ENCODE measurements at regions not wholly inside any gene's neighbourhood (a gene's known extent, or its start where the extent isn't known, plus 50 kb on each side); places are given as distances from the start of the nearest gene placed in this dataset.

- Histone ChIP-seq H3K36me3 (no peaks in the 10 kb centered on the region), H4K20me1 (no peaks in the 10 kb centered on the region), H3K4me1 (peaks cover 12% of the 10 kb centered on the region), H3K4me3 (no peak overlapping the region), H3K9ac (no peak overlapping the region), H3K27me3 (no peaks in the 10 kb centered on the region), H3K27ac (no peak overlapping the region), H3K4me2 (no peak overlapping the region), H3K9me3 (peaks cover 8% of the 10 kb centered on the region; the same call in 1 of the 2 replicates)
- TF ChIP-seq Cebpa-rat (IDR thresholded peaks at IDR 0.05) = no peak
These were observed 661.5 kb downstream of the TLE4 start for GRCh38 chr9:80233102-80233843.

- Histone ChIP-seq H4K20me1 (no peaks in the 10 kb centered on the region), H3K27me3 (no peaks in the 10 kb centered on the region), H3K27ac (no peak overlapping the region), H3K4me1 (peaks cover 6% of the 10 kb centered on the region; the same call in 1 of the 2 replicates), H3K4me3 (no peak overlapping the region), H3K9me3 (peaks cover 8% of the 10 kb centered on the region; the same call in 1 of the 2 replicates), H3K9ac (no peak overlapping the region), H3K36me3 (no peaks in the 10 kb centered on the region), H3K4me2 (no peak overlapping the region)
- TF ChIP-seq Cebpa-rat (IDR thresholded peaks at IDR 0.05) = no peak
These were observed 659.8 kb downstream of the TLE4 start for GRCh38 chr9:80231318-80232236.

- Histone ChIP-seq H4K20me1 (no peaks in the 10 kb centered on the region), H3K27me3 (no peaks in the 10 kb centered on the region), H3K4me1 (no peaks in the 10 kb centered on the region), H3K9ac (no peak overlapping the region), H3K4me3 (no peak overlapping the region), H3K4me2 (no peak overlapping the region), H3K27ac (no peak overlapping the region), H3K9me3 (no peaks in the 10 kb centered on the region), H3K36me3 (no peaks in the 10 kb centered on the region)
- no peak for TF ChIP-seq Cebpa-rat (IDR thresholded peaks at IDR 0.05)
These were observed 652.1 kb downstream of the TLE4 start for GRCh38 chr9:80223897-80224296.

GRCh38 chr9:80222466-80223169, 650.9 kb downstream of the TLE4 start:
- no peak overlapping the region for H3K27ac ChIP-seq
- H3K36me3 ChIP-seq = no peaks in the 10 kb centered on the region
- no peaks in the 10 kb centered on the region for H3K9me3 ChIP-seq
- H3K4me2 ChIP-seq = no peak overlapping the region
- no peak overlapping the region for H3K9ac ChIP-seq
- no peaks in the 10 kb centered on the region for H3K4me1 ChIP-seq
- no peak for TF ChIP-seq Cebpa-rat (IDR thresholded peaks at IDR 0.05)
- no peaks in the 10 kb centered on the region for H4K20me1 ChIP-seq
- no peaks in the 10 kb centered on the region for H3K27me3 ChIP-seq
- H3K4me3 ChIP-seq = no peak overlapping the region

- H3K27ac ChIP-seq = no peak overlapping the region
These were observed 646.6 kb downstream of the TLE4 start for GRCh38 chr9:80218328-80218727.

GRCh38 chr9:80213613-80214012, 641.8 kb downstream of the TLE4 start:
- Histone ChIP-seq H3K4me1 (no peaks in the 10 kb centered on the region), H3K4me2 (no peak overlapping the region), H3K9me3 (peaks cover 36% of the 10 kb centered on the region), H4K20me1 (no peaks in the 10 kb centered on the region), H3K9ac (no peak overlapping the region), H3K27ac (no peak overlapping the region), H3K27me3 (no peaks in the 10 kb centered on the region), H3K4me3 (no peak overlapping the region), H3K36me3 (no peaks in the 10 kb centered on the region)
- no peak for TF ChIP-seq Cebpa-rat (IDR thresholded peaks at IDR 0.05)

More at GRCh38 chr9:80218328-80218727, 646.6 kb downstream of the TLE4 start:
- H3K9me3 ChIP-seq = peaks cover 7% of the 10 kb centered on the region
- H4K20me1 ChIP-seq = no peaks in the 10 kb centered on the region
- H3K27me3 ChIP-seq = no peaks in the 10 kb centered on the region
- H3K4me3 ChIP-seq = no peak overlapping the region
- H3K4me1 ChIP-seq = no peaks in the 10 kb centered on the region
- no peak overlapping the region for H3K9ac ChIP-seq
- no peaks in the 10 kb centered on the region for H3K36me3 ChIP-seq
- H3K4me2 ChIP-seq = no peak overlapping the region
- no peak for TF ChIP-seq Cebpa-rat (IDR thresholded peaks at IDR 0.05)

GRCh38 chr9:80208696-80209095, 636.9 kb downstream of the TLE4 start:
- H3K4me1 ChIP-seq = no peaks in the 10 kb centered on the region
- H3K9ac ChIP-seq = no peak overlapping the region
- H3K36me3 ChIP-seq = no peaks in the 10 kb centered on the region
- H3K4me2 ChIP-seq = no peak overlapping the region
- H3K4me3 ChIP-seq = no peak overlapping the region
- no peaks in the 10 kb centered on the region for H4K20me1 ChIP-seq
- H3K9me3 ChIP-seq = peaks cover 32% of the 10 kb centered on the region
- no peaks in the 10 kb centered on the region for H3K27me3 ChIP-seq
- no peak overlapping the region for H3K27ac ChIP-seq
- TF ChIP-seq Cebpa-rat (IDR thresholded peaks at IDR 0.05) = no peak

GRCh38 chr9:80204054-80204453, 632.3 kb downstream of the TLE4 start:
- Histone ChIP-seq H3K36me3 (no peaks in the 10 kb centered on the region), H3K4me2 (no peak overlapping the region), H4K20me1 (no peaks in the 10 kb centered on the region), H3K27me3 (no peaks in the 10 kb centered on the region), H3K27ac (no peak overlapping the region), H3K4me3 (no peak overlapping the region), H3K9me3 (no peaks in the 10 kb centered on the region), H3K4me1 (no peaks in the 10 kb centered on the region), H3K9ac (no peak overlapping the region)
- TF ChIP-seq Cebpa-rat (IDR thresholded peaks at IDR 0.05) = no peak

- Histone ChIP-seq H3K36me3 (no peaks in the 10 kb centered on the region), H3K27ac (no peak overlapping the region), H3K4me1 (no peaks in the 10 kb centered on the region), H3K4me2 (no peak overlapping the region), H3K27me3 (no peaks in the 10 kb centered on the region), H3K9ac (no peak overlapping the region), H4K20me1 (no peaks in the 10 kb centered on the region), H3K9me3 (no peaks in the 10 kb centered on the region), H3K4me3 (no peak overlapping the region)
- TF ChIP-seq Cebpa-rat (IDR thresholded peaks at IDR 0.05) = no peak
These were observed 625.9 kb downstream of the TLE4 start for GRCh38 chr9:80197661-80198060.

Measured in BLaER1 (cell line).